ENCODE measurements at regions not wholly inside any gene's neighbourhood (a gene's known extent, or its start where the extent isn't known, plus 50 kb on each side); places are given as distances from the start of the nearest gene placed in this dataset.

- Histone ChIP-seq H2BK5ac (ENCODE audit: insufficient read length, low read length) (no peak overlapping the region), H3T11ph (ENCODE audit: low read length) (no peak overlapping the region), H4K5ac (ENCODE audit: insufficient read length, low read depth, low read length) (no peak overlapping the region), H3K56ac (ENCODE audit: insufficient read length, low read depth, low read length) (no peak overlapping the region), H3K4ac (ENCODE audit: low read depth, low read length) (no peak overlapping the region), H3K23me2 (ENCODE audit: insufficient read length, low read depth, low read length, poor library complexity, severe bottlenecking) (no peaks in the 10 kb centered on the region), H3K79me1 (ENCODE audit: insufficient read depth, low read depth, low read length, poor library complexity, severe bottlenecking) (no peaks in the 10 kb centered on the region), H3K27ac (ENCODE audit: insufficient read length, low read depth, low read length) (no peak overlapping the region), H3K18ac (ENCODE audit: insufficient read length, low read depth, low read length) (no peak overlapping the region), H3K4me2 (ENCODE audit: insufficient read depth, insufficient read length, low read length) (no peak overlapping the region), H3K9ac (ENCODE audit: extremely low read depth, insufficient read length, low read length) (no peak overlapping the region), H3K79me2 (ENCODE audit: insufficient read depth, low read length) (no peaks in the 10 kb centered on the region), H2AK5ac (ENCODE audit: insufficient read length, low read length) (no peak overlapping the region), H2AFZ (ENCODE audit: low read length) (no peak overlapping the region), H3K9me3 (ENCODE audit: control insufficient read depth, low read depth, low read length) (no peaks in the 10 kb centered on the region), H2BK20ac (ENCODE audit: low read depth, low read length, poor library complexity, severe bottlenecking) (no peak overlapping the region), H4K91ac (ENCODE audit: insufficient read length, low read depth, low read length) (no peak overlapping the region), H2BK12ac (ENCODE audit: insufficient read length, low read depth, low read length) (no peak overlapping the region), H4K20me1 (ENCODE audit: control insufficient read depth, insufficient read depth, insufficient read length) (no peaks in the 10 kb centered on the region), H3K27me3 (ENCODE audit: insufficient read depth, low read length) (no peaks in the 10 kb centered on the region), H4K8ac (replicated peaks; ENCODE audit: insufficient read length, low read depth, low read length) (no peak overlapping the region), H2BK15ac (ENCODE audit: low read depth, low read length) (no peak overlapping the region), H2BK120ac (ENCODE audit: low read depth, low read length, poor library complexity, severe bottlenecking) (no peak overlapping the region), H3K4me1 (ENCODE audit: insufficient read depth, low read length) (no peaks in the 10 kb centered on the region), H3K23ac (ENCODE audit: insufficient read length, low read depth, low read length) (no peak overlapping the region), H3K14ac (ENCODE audit: insufficient read depth, low read length) (no peak overlapping the region)
- Mint-ChIP-seq H3K9me3 (peaks cover 4 to 19% of the 10 kb centered on the region in 2 experiments), H3K4me3 (no peak overlapping the region), H3K27me3 (ENCODE audit: low read depth) (no peaks in the 10 kb centered on the region), H3K4me1 (no peaks in the 10 kb centered on the region), H3K27ac (no peak overlapping the region), H3K36me3 (ENCODE audit: insufficient read depth in 1 of 3, low read depth in 3 of 3) (peaks cover 0 to 4% (median 3%) of the 10 kb centered on the region in 3 experiments; a peak in 5 of 7 replicates)
- TF ChIP-seq CTCF (conservative IDR thresholded peaks at IDR 0.05) = no peak
- no CpG with 5 or more reads among the region's 4 CpGs for WGBS (ENCODE audit: extremely low coverage, insufficient read length, low lambda C conversion rate)
- no peak for DNase-seq
Measured at GRCh38 chr3:87702600-87702999, 356.2 kb downstream of the CGGBP1 start.

Data from H9 (cell line).